ENCODE measurements at regions not wholly inside any gene's neighbourhood (a gene's known extent, or its start where the extent isn't known, plus 50 kb on each side); places are given as distances from the start of the nearest gene placed in this dataset.

DNA sequence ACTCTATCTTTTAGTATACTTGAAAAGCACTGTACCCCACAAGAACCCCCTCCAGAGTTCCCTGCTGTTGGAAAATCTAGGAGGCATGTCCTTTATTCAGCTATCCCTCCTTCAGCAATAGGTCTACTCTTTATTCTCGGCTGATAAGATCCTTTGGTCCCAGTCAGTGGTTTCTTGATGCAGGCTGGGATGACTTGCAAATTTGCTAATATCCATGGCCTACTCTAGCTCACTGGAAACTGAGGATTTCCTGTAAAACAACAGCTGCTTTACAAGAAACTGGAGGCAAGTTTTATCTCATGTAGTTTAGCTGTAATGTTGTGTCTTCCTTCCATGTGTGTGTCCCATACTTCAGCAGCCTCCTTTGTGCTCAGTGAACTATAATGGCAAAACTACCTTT, 183.9 kb upstream of the SCN7A start:
- H3K4me3 Mint-ChIP-seq, result no peak overlapping the region
- no peaks in the 10 kb centered on the region for H3K9me3 Mint-ChIP-seq
- ATAC-seq, result no peak
- no peak for DNase-seq
- no peaks in the 10 kb centered on the region for H3K27me3 Mint-ChIP-seq (ENCODE audit: low read depth)
- H3K36me3 Mint-ChIP-seq (ENCODE audit: insufficient read depth), result no peaks in the 10 kb centered on the region
- no peaks in the 10 kb centered on the region for H3K4me1 Mint-ChIP-seq (ENCODE audit: low read depth)

DNA sequence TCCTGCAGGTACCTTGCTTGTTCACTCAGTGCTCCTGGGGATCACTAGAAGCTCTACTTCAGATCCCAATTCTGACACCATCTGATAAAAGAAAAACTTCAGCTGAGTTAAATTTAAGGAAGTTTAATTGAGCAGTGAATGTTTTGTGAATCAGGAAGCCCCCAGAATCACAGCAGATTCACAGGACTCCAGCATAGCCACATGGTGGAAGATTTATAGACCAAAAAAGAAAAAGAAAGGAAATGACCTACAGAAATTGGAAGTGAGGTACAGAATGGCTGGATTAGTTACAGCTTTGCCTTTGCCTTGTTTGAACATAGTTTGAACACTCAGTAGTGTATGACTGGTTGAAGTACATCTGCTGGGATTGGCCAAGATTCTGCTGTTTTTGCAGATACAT, 182.7 kb upstream of the SCN7A start:
- ATAC-seq (no peak), DNase-seq (no peak)
- no peaks in the 10 kb centered on the region for H3K9me3 Mint-ChIP-seq
- H3K4me3 Mint-ChIP-seq, result no peak overlapping the region
- no peaks in the 10 kb centered on the region for H3K4me1 Mint-ChIP-seq (ENCODE audit: low read depth)
- H3K36me3 Mint-ChIP-seq (ENCODE audit: insufficient read depth), result no peaks in the 10 kb centered on the region
- no peaks in the 10 kb centered on the region for H3K27me3 Mint-ChIP-seq (ENCODE audit: low read depth)

DNA sequence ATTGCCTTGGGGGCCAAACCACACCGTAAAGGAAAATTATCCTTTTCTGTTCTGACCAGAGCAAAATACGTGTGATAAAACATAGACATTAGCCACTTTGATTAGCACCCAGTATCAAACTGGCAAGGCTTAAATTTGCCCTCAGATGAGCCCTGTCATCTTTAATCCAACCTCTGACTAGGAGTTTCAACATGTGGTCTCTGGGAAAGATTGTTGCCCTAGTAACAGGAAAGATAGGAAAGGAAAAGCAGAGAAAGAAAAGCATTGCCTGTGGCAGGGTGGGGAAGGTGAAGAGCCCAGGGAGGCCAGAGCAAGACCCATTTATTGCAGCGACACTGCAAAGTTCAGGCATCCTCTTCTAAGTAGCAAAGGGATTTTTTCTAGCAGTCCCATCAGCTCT, 181.5 kb upstream of the SCN7A start:
- Mint-ChIP-seq H3K36me3 (ENCODE audit: insufficient read depth) (no peaks in the 10 kb centered on the region), H3K27me3 (ENCODE audit: low read depth) (no peaks in the 10 kb centered on the region), H3K4me3 (no peak overlapping the region), H3K4me1 (ENCODE audit: low read depth) (no peaks in the 10 kb centered on the region), H3K9me3 (no peaks in the 10 kb centered on the region)
- no peak for ATAC-seq
- DNase-seq, result no peak

DNA sequence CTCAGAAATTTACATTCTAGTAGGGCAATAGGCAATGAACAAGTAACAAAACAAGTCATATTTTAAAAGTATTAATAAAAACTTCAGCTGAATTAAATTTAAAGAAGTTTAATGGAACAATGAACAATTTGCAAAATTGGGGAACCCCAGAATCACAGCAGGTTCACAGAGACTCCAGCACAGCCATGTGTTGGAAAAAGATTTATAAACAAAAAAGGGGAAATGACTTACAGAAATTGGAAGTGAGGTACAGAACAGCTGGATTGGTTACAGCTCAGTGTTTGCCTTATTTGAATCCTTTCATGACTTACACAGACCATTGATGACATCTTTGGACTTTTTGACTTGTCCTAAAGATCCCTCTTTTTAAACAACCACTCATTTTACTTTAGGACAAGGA, 179.9 kb upstream of the SCN7A start:
- H3K27me3 Mint-ChIP-seq (ENCODE audit: low read depth), result no peaks in the 10 kb centered on the region
- no peak overlapping the region for H3K4me3 Mint-ChIP-seq
- no peaks in the 10 kb centered on the region for H3K9me3 Mint-ChIP-seq
- no peaks in the 10 kb centered on the region for H3K4me1 Mint-ChIP-seq (ENCODE audit: low read depth)
- DNase-seq, result no peak
- no peak for ATAC-seq
- no peaks in the 10 kb centered on the region for H3K36me3 Mint-ChIP-seq (ENCODE audit: insufficient read depth)

DNA sequence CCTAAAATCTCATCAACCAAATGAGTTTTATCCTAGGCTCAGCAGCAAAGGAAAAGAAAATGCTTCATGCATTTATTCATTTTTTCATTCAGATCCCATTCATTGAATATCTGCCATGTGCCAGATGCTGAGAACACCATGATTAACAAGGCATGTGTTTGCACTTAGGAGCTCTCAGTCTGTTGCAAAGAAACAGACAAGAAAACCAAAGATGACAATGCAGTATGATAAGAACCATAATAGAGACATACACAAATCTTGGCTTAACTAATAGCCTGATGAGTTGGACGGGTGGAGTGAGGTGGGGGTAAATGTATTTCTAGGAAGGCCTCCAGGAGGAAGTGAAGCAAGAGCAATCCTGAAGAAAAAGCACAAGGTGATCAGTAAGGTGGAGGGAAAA, 177.8 kb upstream of the SCN7A start:
- no peak overlapping the region for H3K4me3 Mint-ChIP-seq
- H3K27me3 Mint-ChIP-seq (ENCODE audit: low read depth), result no peaks in the 10 kb centered on the region
- no peaks in the 10 kb centered on the region for H3K36me3 Mint-ChIP-seq (ENCODE audit: insufficient read depth)
- no peaks in the 10 kb centered on the region for H3K9me3 Mint-ChIP-seq
- H3K4me1 Mint-ChIP-seq (ENCODE audit: low read depth), result no peaks in the 10 kb centered on the region
- no peak for ATAC-seq
- no peak for DNase-seq

DNA sequence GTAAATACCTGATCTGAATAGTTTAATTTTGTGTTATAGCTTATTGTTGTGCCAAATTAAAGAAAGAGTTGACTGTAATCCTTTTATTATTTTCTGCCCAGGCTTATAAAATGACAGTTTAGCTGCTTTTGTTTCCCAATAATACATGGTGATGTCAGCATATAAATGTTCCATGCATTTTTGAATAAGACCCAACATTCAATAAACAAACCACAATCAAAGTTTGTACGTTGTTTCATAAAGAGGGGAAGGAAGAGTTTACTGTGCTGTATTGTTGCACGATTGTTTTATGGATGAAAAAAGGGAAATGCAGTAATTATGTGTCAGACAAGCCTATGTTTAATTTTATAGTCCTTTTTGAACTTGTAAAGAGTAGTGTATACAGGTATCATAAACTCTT, 177.2 kb upstream of the SCN7A start:
- ATAC-seq (no peak), DNase-seq (no peak)
- Mint-ChIP-seq H3K27me3 (ENCODE audit: low read depth) (no peaks in the 10 kb centered on the region), H3K36me3 (ENCODE audit: insufficient read depth) (no peaks in the 10 kb centered on the region), H3K4me3 (no peak overlapping the region), H3K4me1 (ENCODE audit: low read depth) (no peaks in the 10 kb centered on the region), H3K9me3 (no peaks in the 10 kb centered on the region)

DNA sequence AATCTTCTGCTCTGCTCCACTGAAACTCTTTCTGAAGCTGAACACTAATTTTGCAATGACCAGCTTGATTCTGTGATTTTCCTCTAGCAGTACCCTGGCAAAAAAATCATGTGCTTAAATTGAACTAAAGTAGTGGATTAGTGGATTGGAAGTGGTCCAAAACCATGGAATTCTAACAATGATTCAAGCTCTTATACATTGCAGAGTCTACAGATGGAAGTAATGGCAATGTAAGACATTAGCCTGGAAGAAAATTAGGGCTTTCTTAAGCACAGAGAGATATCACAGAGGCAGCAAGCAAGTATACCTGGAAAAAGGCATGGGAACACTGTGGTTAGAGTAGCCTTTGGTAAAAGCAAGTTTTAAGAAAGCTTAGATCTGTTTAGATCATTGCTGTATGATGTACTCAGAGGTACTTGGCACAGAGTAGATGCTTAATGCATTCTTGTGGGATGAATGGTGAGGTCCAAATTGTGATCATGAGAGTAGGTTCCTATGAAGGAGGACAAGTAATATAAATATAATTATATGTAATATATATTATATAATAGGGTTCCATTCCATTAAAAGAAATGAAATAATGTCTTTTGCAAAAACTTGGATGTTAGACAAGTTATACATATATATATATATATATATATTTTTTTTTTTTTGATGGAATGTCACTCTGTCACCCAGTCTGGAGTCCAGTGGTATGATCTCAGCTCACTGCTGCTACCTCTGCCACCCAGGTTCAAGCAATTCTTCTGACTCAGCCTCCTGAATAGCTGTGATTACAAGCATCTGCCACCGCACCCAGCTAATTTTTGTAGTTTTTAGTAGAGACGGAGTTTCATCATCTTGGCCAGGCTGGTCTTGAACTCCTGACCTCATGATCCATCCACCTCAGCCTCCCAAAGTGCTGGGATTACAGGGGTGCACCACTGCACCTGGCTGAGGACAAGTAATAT, 172.2 kb upstream of the SCN7A start:
- Mint-ChIP-seq H3K9me3 (no peaks in the 10 kb centered on the region), H3K36me3 (ENCODE audit: insufficient read depth) (no peaks in the 10 kb centered on the region), H3K4me1 (ENCODE audit: low read depth) (no peaks in the 10 kb centered on the region), H3K27me3 (ENCODE audit: low read depth) (no peaks in the 10 kb centered on the region), H3K4me3 (no peak overlapping the region)
- ATAC-seq, result no peak
- no peak for DNase-seq

DNA sequence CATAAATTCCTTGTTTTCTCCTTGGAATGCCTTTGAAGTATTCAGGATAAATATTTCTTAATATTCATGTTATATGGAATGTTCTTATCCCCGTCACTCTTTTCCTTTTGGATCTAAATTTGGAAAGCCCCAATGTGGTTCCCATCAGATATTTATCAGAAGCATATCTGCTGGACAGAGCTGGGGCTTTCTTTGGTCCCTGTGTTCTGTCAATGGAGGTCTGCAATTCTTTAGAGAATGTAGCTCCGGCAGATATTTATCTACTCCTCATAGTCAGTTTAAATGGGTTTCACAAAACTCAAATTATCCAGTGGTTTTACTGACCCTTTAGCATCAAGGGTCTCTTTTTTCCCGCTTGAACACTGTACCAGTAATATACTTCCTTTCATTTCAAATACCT, 167.8 kb upstream of the SCN7A start:
- Mint-ChIP-seq H3K27me3 (ENCODE audit: low read depth) (no peaks in the 10 kb centered on the region), H3K4me3 (no peak overlapping the region), H3K4me1 (ENCODE audit: low read depth) (no peaks in the 10 kb centered on the region), H3K36me3 (ENCODE audit: insufficient read depth) (no peaks in the 10 kb centered on the region), H3K9me3 (peaks cover 6% of the 10 kb centered on the region)
- ATAC-seq (no peak), DNase-seq (no peak)

DNA sequence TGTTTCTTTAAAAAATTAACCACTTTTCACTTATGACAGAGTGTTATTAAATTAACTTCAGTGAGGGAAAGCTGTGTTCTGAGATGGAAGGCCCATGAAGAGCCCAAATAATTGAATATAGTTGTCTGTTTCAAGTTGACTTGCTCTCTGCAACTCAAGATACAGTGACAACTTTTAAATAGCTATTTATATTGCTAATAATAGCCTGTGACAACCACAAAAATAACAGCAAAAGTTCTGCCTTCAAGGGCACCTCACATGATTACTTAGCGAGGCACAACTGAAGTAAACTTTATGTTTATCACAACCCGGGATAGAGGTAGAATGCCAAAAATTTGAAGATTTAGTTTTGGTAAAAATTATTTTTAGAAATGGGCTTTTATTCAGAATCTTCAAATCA, 167.3 kb upstream of the SCN7A start:
- DNase-seq (no peak), ATAC-seq (no peak)
- H3K4me1 Mint-ChIP-seq (ENCODE audit: low read depth), result no peaks in the 10 kb centered on the region
- H3K4me3 Mint-ChIP-seq, result no peak overlapping the region
- no peaks in the 10 kb centered on the region for H3K27me3 Mint-ChIP-seq (ENCODE audit: low read depth)
- no peaks in the 10 kb centered on the region for H3K36me3 Mint-ChIP-seq (ENCODE audit: insufficient read depth)
- peaks cover 6% of the 10 kb centered on the region for H3K9me3 Mint-ChIP-seq

DNA sequence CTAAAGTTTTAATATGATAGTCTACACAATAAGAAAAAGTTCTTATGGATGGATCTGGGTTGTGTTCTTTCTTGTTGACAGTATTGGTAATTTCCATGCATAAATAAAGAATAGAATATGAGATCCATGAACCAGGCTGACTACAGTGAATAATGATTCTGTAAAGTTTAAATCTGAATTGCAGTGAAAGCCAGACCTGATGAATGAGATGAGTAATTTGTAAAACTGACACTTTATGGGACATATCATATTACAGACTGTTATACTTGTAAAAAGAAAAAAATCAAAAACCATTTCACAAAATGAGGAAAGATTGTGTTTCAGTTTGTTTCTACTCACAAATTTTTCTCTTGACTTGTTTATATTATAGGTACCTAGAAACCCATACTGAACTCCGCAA, 164.9 kb upstream of the SCN7A start:
- peaks cover 6% of the 10 kb centered on the region for H3K9me3 Mint-ChIP-seq
- no peaks in the 10 kb centered on the region for H3K36me3 Mint-ChIP-seq (ENCODE audit: insufficient read depth)
- ATAC-seq, result no peak

DNA sequence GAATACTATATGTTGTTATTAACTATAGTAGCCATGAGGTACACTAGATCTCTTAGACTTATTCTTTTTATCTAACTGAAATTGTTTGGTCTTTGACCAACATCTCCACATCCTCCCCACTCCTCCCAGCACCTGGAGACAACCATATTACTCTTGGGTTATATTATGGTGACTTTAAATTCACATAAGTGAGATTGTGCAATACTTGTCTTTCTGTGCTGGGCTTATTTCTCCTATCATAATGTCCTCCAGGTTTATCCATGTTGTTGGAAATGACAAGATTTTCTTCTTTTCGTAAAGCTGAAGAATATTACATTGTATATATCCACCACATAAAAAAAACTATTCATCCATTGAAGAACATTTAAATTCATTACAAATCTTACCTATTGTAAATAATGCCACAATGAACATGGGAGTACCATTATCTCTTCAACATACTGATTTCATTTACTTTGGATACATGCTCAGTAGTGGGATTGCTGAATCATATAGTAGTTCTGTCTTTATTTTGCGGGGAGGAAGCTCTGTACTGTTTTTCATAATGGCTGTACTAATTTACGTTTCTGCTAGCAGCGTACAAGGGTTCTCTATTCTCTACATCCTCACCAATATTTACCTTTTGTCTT, 159.2 kb upstream of the SCN7A start:
- Mint-ChIP-seq H3K4me3 (no peak overlapping the region), H3K9me3 (peaks cover 6% of the 10 kb centered on the region), H3K4me1 (ENCODE audit: low read depth) (no peaks in the 10 kb centered on the region), H3K36me3 (ENCODE audit: insufficient read depth) (no peaks in the 10 kb centered on the region), H3K27me3 (ENCODE audit: low read depth) (no peaks in the 10 kb centered on the region)
- DNase-seq (no peak), ATAC-seq (no peak)

More for the DNA sequence above, 164.9 kb upstream of the SCN7A start:
- Mint-ChIP-seq H3K4me3 (no peak overlapping the region), H3K27me3 (ENCODE audit: low read depth) (no peaks in the 10 kb centered on the region), H3K4me1 (ENCODE audit: low read depth) (no peaks in the 10 kb centered on the region)
- DNase-seq, result no peak

DNA sequence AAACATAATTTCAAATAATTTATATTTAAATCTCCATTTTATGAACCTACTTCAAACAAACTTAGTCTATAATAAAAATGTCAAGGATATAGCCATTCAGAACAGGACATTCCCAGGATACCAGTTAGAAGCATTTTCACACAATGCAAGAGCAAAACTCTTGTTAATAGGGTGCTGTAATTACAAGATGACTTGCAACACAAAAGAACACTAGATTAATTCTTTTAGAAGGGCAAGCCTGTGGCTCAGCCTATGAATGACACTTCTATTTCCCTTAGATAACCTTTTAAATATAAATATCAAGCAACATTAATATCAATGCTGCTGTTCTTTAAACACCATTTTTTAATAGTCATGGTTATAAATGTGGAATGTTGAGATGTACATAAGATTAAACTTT, 157.9 kb upstream of the SCN7A start:
- Mint-ChIP-seq H3K27me3 (ENCODE audit: low read depth) (no peaks in the 10 kb centered on the region), H3K9me3 (no peaks in the 10 kb centered on the region), H3K4me3 (no peak overlapping the region), H3K36me3 (ENCODE audit: insufficient read depth) (no peaks in the 10 kb centered on the region), H3K4me1 (ENCODE audit: low read depth) (no peaks in the 10 kb centered on the region)
- ATAC-seq, result no peak
- DNase-seq, result no peak

DNA sequence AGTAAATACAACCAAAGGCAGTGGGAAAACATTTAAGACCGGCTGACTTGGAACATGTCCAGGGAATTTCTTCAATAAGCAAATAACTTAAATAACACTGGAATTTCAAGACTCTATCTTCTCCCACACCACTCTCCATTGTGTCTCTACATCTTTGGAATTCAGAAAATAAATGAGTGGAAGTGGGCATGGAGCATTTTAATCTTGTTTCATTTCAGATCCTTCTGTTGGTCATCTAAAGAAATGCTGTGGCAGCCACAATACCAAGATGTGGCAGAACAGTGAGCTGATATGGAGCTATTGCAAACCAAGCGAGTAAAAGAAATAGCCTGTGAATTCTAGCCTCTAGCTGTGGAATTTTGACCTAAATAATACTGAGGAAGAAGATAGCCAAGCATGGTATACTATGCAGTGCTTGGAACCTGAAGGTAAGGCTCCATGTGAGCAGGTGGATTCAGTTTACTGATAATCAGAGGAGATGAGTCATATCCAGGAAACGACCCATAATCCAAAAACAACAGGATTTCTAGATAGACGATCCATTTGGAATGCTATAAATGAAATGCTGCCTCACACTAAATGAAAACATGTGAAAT, 157.1 kb upstream of the SCN7A start:
- no peaks in the 10 kb centered on the region for H3K36me3 Mint-ChIP-seq (ENCODE audit: insufficient read depth)
- H3K27me3 Mint-ChIP-seq (ENCODE audit: low read depth), result no peaks in the 10 kb centered on the region
- no peak for DNase-seq
- H3K4me1 Mint-ChIP-seq (ENCODE audit: low read depth), result no peaks in the 10 kb centered on the region
- ATAC-seq, result no peak
- H3K9me3 Mint-ChIP-seq, result peaks cover 4% of the 10 kb centered on the region
- H3K4me3 Mint-ChIP-seq, result no peak overlapping the region

DNA sequence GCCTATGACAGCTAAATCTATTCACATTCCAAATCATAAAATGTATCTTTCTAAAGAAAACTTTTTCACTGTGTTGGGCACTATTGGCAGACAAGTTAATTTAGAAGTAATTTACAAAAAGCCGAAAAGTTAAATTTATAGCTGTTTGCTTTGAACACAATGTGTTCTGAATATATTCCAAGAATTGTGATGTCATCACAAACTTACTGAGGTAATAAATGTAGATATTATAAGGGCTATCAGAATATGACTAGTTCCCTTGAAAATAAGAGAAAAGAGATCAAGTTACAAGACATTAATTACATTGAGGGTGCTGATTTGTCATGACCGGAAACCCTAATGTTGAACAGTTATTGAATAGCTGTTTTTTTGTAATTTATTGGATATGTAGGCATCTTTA, 153.9 kb upstream of the SCN7A start:
- Mint-ChIP-seq H3K4me3 (no peak overlapping the region), H3K36me3 (ENCODE audit: insufficient read depth) (no peaks in the 10 kb centered on the region)
- ATAC-seq, result no peak

DNA sequence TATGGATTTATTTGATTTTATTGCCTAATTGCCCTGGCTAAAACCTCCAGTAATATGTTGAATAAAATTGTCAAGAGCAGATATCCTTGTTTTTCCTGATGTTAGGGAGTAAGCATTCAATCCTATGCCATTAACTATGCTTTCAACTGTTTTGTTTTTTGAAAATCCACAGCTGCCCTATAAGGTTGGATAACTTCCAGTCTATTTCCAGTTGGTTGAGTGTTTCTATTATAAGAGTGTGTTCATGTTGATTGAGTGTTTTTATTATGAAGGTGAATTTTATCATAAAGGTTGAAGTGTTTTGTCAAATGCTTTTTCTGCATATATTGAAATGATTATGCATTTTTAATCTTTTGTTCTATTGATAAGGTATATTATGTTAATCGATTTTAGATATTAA, 149.9 kb upstream of the SCN7A start:
- Mint-ChIP-seq H3K4me3 (no peak overlapping the region), H3K27me3 (ENCODE audit: low read depth) (no peaks in the 10 kb centered on the region), H3K36me3 (ENCODE audit: insufficient read depth) (no peaks in the 10 kb centered on the region), H3K4me1 (ENCODE audit: low read depth) (no peaks in the 10 kb centered on the region), H3K9me3 (peaks cover 7% of the 10 kb centered on the region)
- DNase-seq, result no peak
- ATAC-seq, result no peak

More for the DNA sequence above, 153.9 kb upstream of the SCN7A start:
- no peaks in the 10 kb centered on the region for H3K4me1 Mint-ChIP-seq (ENCODE audit: low read depth)
- H3K27me3 Mint-ChIP-seq (ENCODE audit: low read depth), result no peaks in the 10 kb centered on the region
- no peak for DNase-seq
- peaks cover 7% of the 10 kb centered on the region for H3K9me3 Mint-ChIP-seq

Measured in activated T-cell treated with anti-CD3 and anti-CD28 coated beads, Interleukin-2, amount 50 U/mL, for 4 hours (primary cell).